Gastrocnemius medialis (tissue), 4 donors: ENCODE measurements at regions not wholly inside any gene's neighbourhood (a gene's known extent, or its start where the extent isn't known, plus 50 kb on each side); places are given as distances from the start of the nearest gene placed in this dataset.

ENCODE experiments used
- ATAC-seq, 2 donors: fragments of 150-250 bp; one replicate each; pipeline ENCODE4 v1.9.1; 2016
- DNase-seq, 2 donors: peaks; one replicate each; pipeline ENCODE4 v3.0.0-alpha.2; 2019
- H3K27ac ChIP-seq, 4 donors: fragments of 200-600 bp; sonication (generic); 1 replicate in 1 of 4; 2 replicates in 3 of 4; pipeline ENCODE4 v1.5.1; 2016 to 2018; ENCODE audit warnings: mild to moderate bottlenecking in 2 of 4, moderate library complexity in 1 of 4
- H3K27me3 ChIP-seq, 3 donors: fragments of 200-600 bp; sonication (generic) in 2 of 3; 1 replicate in 1 of 3; 2 replicates in 2 of 3; pipeline versions ENCODE4 v1.5.1 to v1.6.0; 2016 to 2019; ENCODE audit warnings: mild to moderate bottlenecking in 1 of 3, moderate library complexity in 1 of 3
- H3K36me3 ChIP-seq, 2 donors: fragments of 200-600 bp; sonication (generic) in 1 of 2; one replicate each; pipeline ENCODE4 v1.5.1; 2017 to 2018
- H3K4me1 ChIP-seq, 2 donors: fragments of 200-600 bp; sonication (generic) in 1 of 2; one replicate each; pipeline ENCODE4 v1.5.1; 2016 to 2017; ENCODE audit warnings: mild to moderate bottlenecking in 2 of 2
- H3K4me3 ChIP-seq, 4 donors: fragments of 200-600 bp; sonication (generic) in 3 of 4; 1 replicate in 1 of 4; 2 replicates in 3 of 4; pipeline ENCODE4 v1.5.1; 2016 to 2019; ENCODE audit warnings: mild to moderate bottlenecking in 2 of 4
- H3K9me3 ChIP-seq, 3 donors: fragments of 200-600 bp; sonication (generic) in 2 of 3; 1 replicate in 1 of 3; 2 replicates in 2 of 3; pipeline ENCODE4 v1.5.1; 2016 to 2019
- CTCF ChIP-seq, 5 experiments: fragments of 450-650 bp in 3 of 5; fragments of 200-600 bp in 2 of 5; sonication (generic) in 2 of 5; IDR thresholded peaks in 4 of 5; conservative IDR thresholded peaks in 1 of 5; 1 replicate in 4 of 5; 2 replicates in 1 of 5; pipeline ENCODE4 v1.5.1; 2016 to 2019; ENCODE audit warnings: antibody characterized with exemption in 5 of 5, mild to moderate bottlenecking in 3 of 5, moderate library complexity in 3 of 5
- POLR2A ChIP-seq, 2 donors: fragments of 450-650 bp; IDR thresholded peaks; one replicate each; pipeline ENCODE4 v1.6.1; 2017; ENCODE audit warnings: antibody characterized with exemption in 2 of 2, mild to moderate bottlenecking in 2 of 2, moderate library complexity in 2 of 2
- in situ Hi-C, 4 donors: fragments of 200-750 bp; cut with MboI; loops; one replicate each; pipeline versions ENCODE4 v1.15.0 to v1.8.0; 2017; ENCODE audit warnings: low sequenced_read_pairs in 4 of 4
- intact Hi-C: fragments of 100-400 bp; cut with DNase I; formaldehyde crosslinking; loops from one replicate; pipeline ENCODE4 v1.15.1; 2023; ENCODE audit warnings: low total_unique reads

DNA sequence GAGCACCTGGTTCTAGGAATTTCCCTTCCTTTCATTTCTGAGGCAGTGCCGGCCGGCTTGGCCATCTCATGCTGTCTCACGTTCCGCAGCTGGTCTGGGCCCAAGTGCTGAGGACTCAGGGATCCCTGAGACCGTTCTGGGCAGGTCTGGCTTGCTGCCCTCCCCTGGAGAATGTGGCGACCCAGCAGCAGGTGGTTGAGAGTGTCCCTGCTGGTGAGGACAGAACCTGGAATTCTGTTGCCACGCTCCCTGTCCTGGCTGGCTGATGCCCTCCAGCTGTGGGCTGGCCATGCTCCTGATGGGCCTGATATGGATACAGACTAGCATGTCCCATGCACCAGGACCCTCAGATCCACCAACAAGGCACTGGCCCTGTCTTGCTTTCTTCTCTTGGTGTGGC, 114.0 kb upstream of the C1QTNF9B start:
- Histone ChIP-seq H3K9me3 (no peaks in the 10 kb centered on the region), H3K36me3 (no peaks in the 10 kb centered on the region), H3K4me1 (no peaks in the 10 kb centered on the region), H3K27me3 (no peaks in the 10 kb centered on the region), H3K27ac (no peak overlapping the region), H3K4me3 (no peak overlapping the region)
- TF ChIP-seq CTCF (IDR thresholded peaks at IDR 0.05 in 4 of 5, conservative IDR thresholded peaks at IDR 0.05 in 1 of 5) (no peak), POLR2A (IDR thresholded peaks at IDR 0.05) (no peak)
- no peak for ATAC-seq
- intact Hi-C loops (loop anchor here (10.0 kb wide), 1 partner anchor 86 kb away; no protein-coding TSS in a partner anchor), in situ Hi-C loops (loop anchor here in 2 of 4 donors (10.0 kb wide), 1 partner anchor 214 kb away; no protein-coding TSS in a partner anchor)
- no peak for DNase-seq

DNA sequence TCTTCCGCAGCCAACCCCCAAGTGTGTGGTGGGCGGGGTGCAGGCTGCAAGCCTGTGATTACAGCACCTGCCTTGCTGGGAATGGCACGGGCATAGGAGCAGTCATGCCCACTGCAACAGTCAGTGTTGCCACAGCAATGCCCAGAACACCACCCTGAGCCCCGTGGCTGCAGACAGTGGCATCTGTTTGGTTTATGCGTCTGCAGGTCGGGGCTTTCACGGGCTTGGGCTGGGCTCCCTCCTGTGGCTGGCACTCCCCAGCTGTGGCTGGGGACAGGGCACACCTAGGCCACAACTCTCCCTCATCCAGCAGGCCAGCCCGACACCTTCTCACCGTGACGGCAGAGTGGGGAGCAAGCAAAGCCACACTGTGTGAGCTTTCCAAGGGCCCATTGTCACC, 115.3 kb upstream of the C1QTNF9B start:
- H3K36me3 ChIP-seq, result no peaks in the 10 kb centered on the region
- DNase-seq (no peak), ATAC-seq (no peak)
- H3K9me3 ChIP-seq, result no peaks in the 10 kb centered on the region
- no peak overlapping the region for H3K27ac ChIP-seq
- intact Hi-C loops, result loop anchor here (10.0 kb wide), 1 partner anchor 88 kb away; no protein-coding TSS in a partner anchor
- H3K4me3 ChIP-seq, result no peak overlapping the region
- in situ Hi-C loops, result loop anchor here in 2 of 4 donors (10.0 kb wide), 1 partner anchor 212 kb away; no protein-coding TSS in a partner anchor
- no peaks in the 10 kb centered on the region for H3K4me1 ChIP-seq
- no peak for TF ChIP-seq POLR2A (IDR thresholded peaks at IDR 0.05)
- no peaks in the 10 kb centered on the region for H3K27me3 ChIP-seq

- ATAC-seq (no peak), DNase-seq (no peak)
- Histone ChIP-seq H3K4me1 (no peaks in the 10 kb centered on the region), H3K9me3 (no peaks in the 10 kb centered on the region), H3K36me3 (no peaks in the 10 kb centered on the region), H3K27me3 (no peaks in the 10 kb centered on the region), H3K4me3 (no peak overlapping the region), H3K27ac (no peak overlapping the region)
- in situ Hi-C loops, result loop anchor here in 2 of 4 donors (10.0 kb wide), 1 partner anchor 212 kb away; no protein-coding TSS in a partner anchor
- no peak for TF ChIP-seq POLR2A (IDR thresholded peaks at IDR 0.05)
- TF ChIP-seq CTCF (IDR thresholded peaks at IDR 0.05 in 4 of 5, conservative IDR thresholded peaks at IDR 0.05 in 1 of 5), result no peak
- intact Hi-C loops, result loop anchor here (10.0 kb wide), 1 partner anchor 88 kb away; no protein-coding TSS in a partner anchor
Measured at GRCh38 chr13:24013189-24013588, 115.9 kb upstream of the C1QTNF9B start.

GRCh38 chr13:24016046-24016445, 118.7 kb upstream of the C1QTNF9B start:
- TF ChIP-seq POLR2A (IDR thresholded peaks at IDR 0.05) (no peak), CTCF (IDR thresholded peaks at IDR 0.05 in 4 of 5, conservative IDR thresholded peaks at IDR 0.05 in 1 of 5) (no peak)
- Histone ChIP-seq H3K27ac (no peak overlapping the region), H3K36me3 (no peaks in the 10 kb centered on the region), H3K4me3 (no peak overlapping the region), H3K27me3 (no peaks in the 10 kb centered on the region), H3K9me3 (no peaks in the 10 kb centered on the region), H3K4me1 (no peaks in the 10 kb centered on the region)
- no peak for DNase-seq
- intact Hi-C loops (loop anchor here (10.0 kb wide), 1 partner anchor 91 kb away; no protein-coding TSS in a partner anchor), in situ Hi-C loops (loop anchor here in 2 of 4 donors (10.0 kb wide), 1 partner anchor 209 kb away; no protein-coding TSS in a partner anchor)
- ATAC-seq, result no peak

DNA sequence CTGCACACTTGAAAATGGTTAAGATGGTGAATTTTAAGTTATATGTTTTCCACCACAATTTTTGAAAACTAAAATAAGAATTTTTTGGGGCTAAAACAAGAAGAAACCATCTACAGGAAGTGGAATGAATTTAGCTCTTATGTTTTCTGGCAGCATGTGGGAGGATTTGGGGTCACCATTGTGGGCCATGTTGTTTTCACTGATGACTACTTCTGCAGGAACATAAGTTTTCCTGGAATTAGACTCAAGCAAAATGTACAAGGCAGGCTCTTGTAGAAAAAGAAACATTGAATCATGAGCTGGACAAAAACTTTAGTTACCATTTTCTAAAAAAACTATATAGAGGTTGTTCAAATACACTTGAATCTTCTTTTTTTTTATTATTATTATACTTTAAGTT, 125.3 kb upstream of the C1QTNF9B start:
- Histone ChIP-seq H3K4me3 (no peak overlapping the region), H3K27ac (no peak overlapping the region), H3K27me3 (no peaks in the 10 kb centered on the region), H3K36me3 (no peaks in the 10 kb centered on the region), H3K9me3 (no peaks in the 10 kb centered on the region), H3K4me1 (no peaks in the 10 kb centered on the region)
- ATAC-seq (no peak), DNase-seq (no peak)
- TF ChIP-seq POLR2A (IDR thresholded peaks at IDR 0.05) (no peak), CTCF (IDR thresholded peaks at IDR 0.05 in 4 of 5, conservative IDR thresholded peaks at IDR 0.05 in 1 of 5) (no peak)
- intact Hi-C loops (no loop called here), in situ Hi-C loops (loop anchor here in 2 of 4 donors (5.0 to 10.0 kb wide), 2 partner anchors 192 to 200 kb away; no protein-coding TSS in a partner anchor)
